GM19238 (cell line): ENCODE measurements at regions not wholly inside any gene's neighbourhood (a gene's known extent, or its start where the extent isn't known, plus 50 kb on each side); places are given as distances from the start of the nearest gene placed in this dataset.

ENCODE experiments used
- DNase-seq: peaks from one replicate; pipeline ENCODE4 v3.0.0; 2011; ENCODE audit warnings: low spot score; ENCODE audit not compliant: insufficient read length

DNA sequence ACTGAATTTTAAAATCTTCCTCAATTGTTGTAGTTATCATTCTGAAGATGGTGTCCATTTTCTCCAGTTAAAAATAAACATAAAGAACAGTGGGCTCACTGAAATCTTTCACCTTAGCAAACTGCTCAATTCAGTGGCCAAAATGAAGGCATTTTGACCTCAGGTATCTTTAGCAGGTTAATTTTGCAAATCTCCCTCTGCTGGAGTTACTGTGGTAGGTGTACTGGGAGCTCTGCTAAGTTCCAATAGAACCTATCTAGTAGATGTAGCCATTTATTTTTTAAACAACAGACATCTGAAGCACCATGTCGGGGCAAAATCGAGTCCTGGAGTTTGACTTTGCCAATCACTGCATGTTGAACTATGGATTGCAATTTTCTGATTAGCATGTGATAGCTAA, 177.1 kb downstream of the IRS1 start:
- DNase-seq, result no peak

DNA sequence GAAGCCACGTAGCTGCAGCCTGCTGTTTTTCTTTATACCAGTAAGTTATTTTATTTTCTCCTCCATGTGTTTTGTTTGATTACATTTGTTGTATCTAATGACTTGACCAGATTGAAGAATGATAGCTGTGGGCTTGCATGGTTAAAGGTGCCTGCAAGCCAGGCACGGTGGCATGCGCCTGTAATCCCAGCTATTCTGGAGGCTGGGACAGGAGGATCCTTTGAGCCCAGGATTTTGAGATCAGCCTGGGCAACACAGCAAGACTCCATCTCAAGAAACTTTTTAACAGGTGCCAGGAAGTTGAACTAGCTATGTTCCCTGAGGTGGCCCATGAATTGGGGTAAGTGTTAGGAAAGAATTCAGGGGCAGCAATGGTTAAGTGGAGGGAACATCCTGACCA, 179.4 kb downstream of the IRS1 start:
- no peak for DNase-seq

DNA sequence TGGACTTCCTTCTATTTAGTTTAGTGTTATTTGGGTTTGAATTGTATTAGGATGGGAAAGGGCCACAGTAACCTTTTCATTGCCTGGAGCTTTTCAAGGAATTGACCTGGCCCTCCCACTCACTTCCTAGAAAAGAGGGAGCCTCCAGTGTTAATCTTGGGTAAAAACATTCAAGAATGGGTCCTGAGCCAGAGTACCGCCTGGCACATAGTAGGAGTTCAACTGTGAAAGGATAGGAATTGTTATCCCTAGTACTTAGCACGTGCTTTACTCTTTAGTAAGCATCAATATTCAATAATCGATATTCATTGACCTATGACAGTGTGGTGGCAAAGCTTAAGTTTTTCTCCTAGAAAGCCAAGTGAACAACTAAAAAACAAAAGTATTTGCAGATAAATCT, 179.9 kb downstream of the IRS1 start:
- DNase-seq, result no peak

DNA sequence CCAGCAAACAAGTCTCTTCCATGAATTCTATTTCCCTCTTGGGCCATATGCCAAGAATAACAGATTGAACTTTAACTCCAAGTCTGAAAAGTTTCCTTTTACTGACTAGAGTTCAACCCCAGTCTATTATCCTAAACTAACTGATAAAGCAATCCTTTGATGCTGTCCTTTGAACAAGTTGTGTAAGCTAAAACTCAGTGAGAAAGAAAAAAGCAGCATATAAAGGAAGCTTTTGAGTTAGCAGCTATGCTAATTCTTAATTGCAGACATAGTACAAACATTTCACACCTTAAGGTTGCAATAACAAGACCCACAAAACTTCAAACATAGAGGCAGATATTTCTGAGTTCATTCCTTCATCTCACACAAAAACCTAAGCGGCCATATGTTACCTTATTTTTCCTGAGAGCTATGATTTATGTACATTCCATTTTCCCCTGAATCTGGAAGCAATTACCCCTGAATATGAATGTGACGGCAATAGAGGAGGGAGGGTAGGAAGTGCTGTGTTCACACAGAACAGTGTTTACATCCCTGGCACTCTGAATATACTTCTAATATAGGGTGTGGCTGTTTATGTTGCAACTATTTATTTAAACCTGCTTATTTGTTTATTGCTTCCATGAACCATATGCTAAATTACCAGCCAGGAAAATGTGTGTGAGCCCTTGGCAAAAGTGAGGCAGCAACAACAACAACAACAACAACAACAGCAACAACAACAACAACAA, 180.6 kb downstream of the IRS1 start:
- no peak for DNase-seq

DNA sequence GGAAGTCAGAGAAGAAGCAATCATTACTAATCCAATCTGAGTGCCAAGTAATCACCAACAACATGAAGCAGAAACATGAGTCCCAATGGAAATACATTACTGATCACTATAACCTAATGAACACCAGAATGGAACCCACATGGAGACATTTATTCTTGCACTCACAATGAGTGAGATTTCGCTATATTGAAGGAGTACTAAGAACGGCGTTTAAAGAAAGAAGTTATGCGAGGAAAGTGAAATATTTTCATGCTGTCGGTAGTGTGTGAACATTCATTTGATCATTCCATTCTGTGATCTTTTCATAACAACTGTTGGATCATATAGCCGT, 181.1 kb downstream of the IRS1 start:
- no peak for DNase-seq

DNA sequence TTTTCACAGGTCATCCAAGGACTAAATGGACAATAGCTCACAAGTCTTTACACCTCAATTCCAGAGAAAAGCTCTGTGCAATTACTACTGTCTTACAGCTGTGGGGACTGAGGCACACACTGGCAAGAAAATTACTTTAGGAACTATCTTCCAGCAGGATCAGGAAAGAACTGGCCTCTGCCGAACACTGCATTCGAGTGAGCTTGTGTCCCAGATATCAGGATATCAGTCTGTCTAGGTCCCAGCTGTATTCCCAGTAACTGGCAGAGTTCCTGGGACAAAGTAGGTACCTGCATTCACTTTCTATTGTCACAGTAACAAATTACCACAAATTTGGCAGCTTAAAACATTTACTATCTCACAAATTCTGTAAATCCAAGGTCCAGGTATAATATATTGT, 183.7 kb downstream of the IRS1 start:
- DNase-seq, result no peak

DNA sequence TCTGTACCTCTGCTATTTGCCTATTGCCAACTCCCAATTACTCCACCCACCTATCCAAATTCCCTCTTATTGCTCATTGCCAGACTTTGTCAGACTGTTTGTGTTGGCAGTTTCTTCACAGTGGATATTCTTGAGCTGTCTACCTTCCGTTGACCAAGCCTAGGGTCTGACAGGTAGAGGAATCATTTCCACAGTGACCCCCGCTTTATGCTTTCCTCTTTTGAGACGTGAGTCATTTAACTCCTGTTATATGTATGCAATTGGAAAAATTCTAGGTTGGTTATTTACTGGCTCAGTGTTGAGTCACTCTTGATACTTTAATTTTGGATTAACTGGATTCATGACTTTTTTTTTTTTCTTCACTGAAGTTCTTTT, 187.7 kb downstream of the IRS1 start:
- DNase-seq, result no peak

DNA sequence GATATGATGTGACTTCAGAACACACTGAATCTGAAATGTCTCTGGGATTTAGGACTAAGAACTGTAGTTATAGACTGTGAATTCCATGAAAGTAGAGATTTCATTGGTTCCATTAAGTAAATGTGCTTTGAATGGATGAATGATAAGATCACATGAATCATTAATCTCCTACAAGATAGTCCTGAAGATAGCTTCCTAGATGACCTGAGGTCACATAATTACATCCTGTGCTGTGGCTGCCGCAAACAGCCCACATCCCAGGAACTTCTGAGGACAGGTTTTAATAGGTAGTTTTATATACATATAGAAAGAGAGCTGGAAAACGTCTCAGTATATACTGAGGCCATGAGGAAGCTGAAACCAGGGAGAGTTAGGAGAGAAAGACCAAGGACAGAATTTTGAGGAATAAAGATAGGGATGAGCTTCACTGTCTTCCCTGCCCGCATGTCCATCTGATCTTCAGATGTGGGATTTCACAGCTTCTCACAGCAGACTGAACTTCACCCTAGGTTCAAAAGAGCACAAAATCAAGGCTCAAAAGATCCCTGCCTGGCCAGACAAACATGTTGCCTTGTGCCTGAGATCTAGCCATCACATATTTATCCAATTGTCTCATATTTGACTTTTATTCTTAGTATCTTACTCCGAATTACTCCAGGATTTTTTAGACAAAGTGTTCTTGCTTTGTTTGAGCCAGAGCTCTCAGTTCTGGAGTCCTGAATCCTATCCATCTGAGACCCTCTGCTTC, 188.2 kb downstream of the IRS1 start:
- no peak for DNase-seq

DNA sequence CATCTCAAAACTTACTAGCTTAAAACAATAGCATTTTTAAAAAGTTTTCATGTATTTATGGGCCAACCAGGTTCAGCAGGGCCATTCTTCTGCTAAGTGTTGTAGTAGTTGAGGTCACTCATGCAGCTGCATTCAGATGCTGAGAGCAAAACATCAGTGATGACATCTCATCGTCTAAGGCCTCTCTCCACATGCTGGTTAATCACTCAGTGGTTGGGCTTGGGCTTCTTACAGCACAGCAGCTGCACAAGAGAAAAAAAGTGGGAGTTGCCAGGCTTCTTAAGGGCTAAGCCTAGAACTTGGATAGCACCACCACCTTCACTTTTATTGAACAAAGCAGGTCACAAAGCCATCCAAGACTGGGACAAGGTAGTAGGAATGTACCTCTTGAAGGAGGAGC, 190.3 kb downstream of the IRS1 start:
- no peak for DNase-seq

DNA sequence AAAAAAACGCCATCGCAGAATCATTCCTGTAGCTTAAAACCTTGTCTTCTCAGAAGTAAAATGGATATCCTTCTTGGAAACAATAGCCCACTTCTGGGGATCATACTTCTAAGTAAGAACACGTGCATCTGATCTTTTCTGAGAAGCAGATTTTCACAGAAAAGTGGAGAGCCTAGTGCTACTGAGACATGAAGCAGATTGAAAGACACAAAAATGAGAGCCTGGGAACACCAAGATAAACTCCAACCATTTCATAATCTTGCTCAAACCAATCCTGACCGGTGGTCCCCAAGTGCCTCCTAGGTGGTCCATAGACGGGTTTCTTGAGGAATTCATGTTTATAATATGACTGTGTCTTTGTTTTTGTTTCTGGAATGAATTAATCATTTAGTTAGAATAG, 191.2 kb downstream of the IRS1 start:
- DNase-seq, result no peak

DNA sequence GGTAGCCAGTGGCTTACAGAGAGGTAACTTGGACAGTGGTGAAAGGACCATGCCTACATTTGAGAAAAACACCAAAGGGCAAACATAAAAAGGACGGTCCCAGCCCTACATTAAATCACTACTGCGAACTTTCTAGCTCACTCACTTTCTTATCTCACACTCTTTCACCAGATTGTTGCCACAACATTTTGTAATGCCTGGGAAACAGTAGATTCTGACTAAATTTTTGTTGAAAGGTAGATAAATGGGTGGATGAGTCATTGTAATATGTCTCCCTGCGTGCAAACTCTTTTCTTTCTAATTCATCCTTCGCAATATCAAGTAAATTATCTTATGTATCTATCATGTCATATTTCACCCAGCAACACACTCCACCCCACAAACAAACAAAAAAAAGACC, 192.2 kb downstream of the IRS1 start:
- no peak for DNase-seq

DNA sequence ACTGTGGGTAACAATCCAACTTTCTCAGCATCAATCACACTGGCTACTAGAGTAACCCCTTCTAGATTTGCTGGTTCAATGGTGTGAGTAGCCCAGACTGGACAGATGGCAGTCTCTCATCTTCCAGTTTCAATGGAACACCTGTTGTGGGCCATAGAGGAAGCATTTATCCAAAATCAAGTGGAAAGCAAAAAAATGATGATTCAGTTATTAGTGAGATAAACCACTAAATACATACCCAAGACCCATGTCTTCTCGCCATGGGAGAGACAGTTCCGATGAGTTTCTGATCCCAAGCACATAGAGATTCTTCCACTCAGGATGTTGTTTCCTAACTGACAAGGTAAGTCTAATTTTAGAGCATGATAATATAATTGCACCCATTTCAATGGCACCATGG, 194.0 kb downstream of the IRS1 start:
- DNase-seq, result no peak

DNA sequence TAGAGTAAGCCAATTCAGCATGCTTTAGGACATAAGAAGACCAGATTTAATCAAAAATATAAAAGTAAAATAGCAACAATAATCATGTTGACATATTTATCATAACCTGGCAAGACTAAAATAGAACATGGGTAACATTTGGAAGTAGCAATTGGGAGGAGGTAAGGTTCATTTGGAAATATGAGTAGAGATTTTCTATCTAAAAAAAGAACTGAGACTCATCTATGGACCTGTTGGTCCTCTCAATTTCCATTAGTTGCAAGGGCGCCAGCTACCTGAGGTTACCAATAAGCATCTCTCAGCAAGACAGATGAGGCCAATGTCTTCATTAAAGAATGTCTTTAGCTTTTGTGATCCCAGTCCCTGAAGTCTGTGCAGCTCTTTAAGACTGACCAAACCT, 196.0 kb downstream of the IRS1 start:
- no peak for DNase-seq

DNA sequence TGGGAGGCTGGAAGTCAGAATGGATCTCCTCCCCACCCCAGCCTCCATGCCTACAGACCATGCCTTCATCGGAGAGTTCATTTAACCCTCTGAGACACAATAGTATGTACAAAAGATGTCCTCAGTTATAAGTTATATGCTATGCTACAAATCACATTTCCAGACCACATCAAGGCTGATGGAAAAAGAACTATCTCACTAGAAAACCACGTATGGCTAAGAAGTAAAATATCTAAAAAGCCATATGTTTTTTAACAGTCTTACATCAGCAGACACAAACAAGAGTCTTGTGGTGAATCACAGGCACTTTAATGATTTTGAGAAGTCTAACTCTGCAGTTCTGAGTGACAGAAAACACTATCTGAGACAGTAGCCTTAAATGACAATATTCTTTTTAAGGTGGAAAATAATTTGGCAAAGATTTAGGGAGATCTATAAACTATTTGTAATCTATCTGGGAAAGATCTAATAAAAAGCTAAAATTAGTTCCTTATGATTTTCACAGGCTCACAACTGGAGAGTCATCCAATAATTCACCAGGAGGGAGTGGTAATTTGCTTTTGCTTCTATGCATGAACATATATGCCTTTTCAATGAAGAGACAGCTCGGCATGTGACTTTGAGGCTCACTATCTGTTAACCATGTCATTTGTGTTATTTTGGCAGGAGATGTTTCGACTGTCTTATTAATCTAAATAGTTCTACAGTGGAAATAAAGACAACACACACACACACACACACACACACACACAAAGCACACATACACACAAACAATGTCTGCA, 197.5 kb downstream of the IRS1 start:
- no peak for DNase-seq

DNA sequence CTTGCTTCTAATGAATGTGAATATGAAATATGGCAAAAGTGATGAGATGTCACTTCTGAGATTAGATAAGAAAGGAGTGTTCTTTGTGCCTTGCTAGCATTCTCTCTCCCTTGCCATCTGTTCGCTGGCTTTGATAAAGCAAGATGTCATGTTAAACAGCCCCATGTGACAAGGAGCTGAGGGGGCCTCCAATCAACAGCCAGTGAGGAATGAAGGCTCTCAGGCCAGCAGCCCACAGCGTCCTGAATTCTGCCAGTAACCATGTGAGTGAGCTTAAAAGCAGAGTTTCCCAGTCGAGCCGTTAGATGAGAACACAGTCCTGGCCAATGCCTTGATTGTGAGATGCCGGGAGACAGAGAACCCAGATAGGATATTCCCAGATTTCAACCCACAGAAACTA, 198.8 kb downstream of the IRS1 start:
- no peak for DNase-seq

DNA sequence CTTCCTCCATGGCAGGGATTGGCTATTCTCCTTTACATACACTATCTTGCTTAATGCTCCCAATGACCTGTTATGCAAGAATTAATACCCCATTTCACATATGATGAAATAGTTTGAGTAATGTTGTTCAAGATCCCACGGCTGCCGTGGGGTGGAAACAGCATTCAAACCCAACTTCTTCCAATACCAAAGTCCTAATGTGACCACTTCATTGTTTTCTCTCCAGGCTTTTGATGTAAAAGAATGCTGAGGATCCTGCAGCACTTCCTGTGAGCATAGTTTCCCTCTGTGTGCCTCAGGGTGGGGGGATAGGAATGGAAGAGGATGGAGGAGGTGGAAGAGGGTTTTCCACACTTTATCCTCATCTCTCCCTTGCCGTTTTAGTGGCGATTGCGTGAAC, 199.4 kb downstream of the IRS1 start:
- DNase-seq, result no peak

DNA sequence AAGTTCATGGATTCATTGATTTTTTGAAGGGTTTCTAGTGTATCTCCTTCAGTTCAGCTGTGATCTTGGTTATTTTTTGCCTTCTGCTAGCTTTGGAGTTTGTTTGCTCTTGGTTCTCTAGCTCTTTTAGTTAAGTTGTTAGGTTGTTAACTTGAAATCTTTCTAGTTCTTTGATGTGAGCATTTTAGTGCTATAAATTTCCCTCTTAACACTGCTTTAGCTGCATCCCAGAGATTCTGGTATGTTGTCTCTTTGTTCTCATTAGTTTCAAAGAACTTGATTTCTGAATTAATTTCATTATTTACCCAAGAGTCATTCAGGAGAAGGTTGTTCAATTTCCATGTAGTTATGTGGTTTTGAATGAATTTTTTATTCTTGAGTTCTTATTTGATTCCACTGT, 210.6 kb downstream of the IRS1 start:
- DNase-seq, result no peak

DNA sequence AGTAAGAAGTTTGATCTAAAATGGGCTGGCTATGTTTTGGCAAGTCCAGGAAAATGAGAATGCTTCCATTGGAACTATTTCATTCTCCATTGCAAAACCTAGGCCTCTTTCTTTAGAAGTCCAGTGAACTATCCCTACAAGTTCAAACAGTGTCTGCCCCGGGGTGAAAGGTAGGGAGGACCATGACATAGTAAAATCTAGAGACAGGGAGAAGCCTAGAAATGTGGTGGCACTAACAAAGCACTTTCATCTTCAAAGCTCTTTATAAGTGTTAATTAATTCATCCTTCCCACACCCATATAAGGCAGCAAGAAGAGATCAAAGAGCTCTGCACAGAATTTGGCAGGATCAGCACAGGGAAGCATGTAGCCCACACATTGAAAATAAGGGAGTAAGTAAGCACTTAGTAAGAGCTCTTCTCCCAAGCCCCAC, 214.5 kb downstream of the IRS1 start:
- no peak for DNase-seq

DNA sequence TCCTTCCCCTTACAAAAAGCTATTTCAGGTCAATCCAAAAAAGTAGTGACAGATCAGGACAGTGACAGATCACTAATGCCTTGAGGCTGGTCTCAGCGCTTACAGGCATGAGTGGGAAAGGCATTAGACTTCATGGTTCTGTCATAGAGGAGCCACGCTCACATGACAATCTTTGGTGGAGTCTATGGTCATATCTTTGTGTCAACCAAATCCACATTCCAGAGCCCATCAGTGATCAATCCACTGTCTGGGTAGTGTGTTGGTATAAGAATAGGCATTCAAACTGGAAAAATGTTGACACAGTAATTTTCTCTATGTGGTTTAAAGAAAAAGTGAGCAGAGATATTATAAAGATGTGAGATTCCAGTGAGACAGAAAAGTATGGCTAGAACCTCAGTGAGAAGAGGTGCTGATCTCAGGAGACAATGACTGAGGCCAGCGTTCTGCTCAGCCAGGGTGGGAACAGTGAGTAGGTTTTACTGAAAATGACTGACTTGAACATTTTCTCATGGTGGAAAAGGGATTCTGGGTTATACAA, 215.0 kb downstream of the IRS1 start:
- DNase-seq, result no peak

DNA sequence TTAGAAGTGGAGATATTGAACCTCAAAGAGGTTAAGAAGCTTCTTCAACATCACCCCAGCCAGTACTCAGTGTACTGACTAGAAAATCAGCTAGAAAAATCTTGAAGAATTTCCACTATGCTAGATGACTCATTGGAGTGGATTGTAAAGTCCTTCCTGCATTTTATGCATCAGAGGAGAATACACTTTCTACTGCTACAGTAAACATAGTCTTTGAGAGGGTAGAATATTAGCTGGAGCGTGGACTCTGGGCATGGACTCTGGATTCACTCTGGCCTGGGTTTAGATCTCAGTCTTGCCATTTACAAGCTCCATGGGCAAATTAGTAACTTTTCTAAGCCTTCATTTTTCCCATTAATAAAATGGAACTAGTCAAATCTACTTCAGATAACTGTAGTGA, 215.9 kb downstream of the IRS1 start:
- DNase-seq, result no peak

DNA sequence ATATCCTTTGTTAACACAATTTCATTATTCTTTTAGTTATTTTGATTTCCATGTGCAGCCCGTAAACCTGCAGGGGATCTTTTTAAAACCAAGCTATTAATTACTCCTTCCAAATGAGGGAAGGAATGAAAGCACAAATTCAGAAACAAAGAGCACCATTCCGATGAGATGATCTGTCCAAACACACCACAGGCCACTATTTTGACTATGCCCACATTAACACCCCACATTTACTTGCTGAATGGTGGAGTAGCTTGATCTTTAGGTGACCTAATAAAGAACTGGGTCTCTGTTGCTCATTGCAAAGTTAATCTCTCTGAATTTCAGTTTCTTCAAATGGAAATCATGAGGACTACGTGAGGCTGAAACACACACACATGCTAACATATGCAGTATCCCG, 218.0 kb downstream of the IRS1 start:
- DNase-seq, result no peak

DNA sequence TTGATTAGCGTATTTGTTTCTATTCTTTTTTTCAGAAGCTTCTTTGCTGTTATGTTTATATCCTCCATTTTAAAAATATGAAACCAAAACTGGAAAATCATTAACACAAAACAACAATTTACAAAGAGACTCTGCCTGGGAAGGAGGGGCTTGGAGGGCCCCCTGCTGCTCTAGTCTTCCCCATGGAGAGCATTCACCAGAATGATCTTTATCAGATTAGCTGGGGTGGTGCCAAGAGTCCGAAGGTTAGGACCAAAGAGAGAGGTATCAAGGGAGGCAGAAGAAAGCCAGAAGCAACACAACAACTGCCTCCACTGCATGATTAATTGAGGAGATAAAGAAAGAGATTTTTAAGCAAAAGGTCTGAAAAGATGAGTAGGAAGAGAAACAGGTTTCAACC, 218.6 kb downstream of the IRS1 start:
- no peak for DNase-seq
